AG20443 (cell line): ENCODE measurements at regions not wholly inside any gene's neighbourhood (a gene's known extent, or its start where the extent isn't known, plus 50 kb on each side); places are given as distances from the start of the nearest gene placed in this dataset.

Experiments
- DNase-seq: peaks from one replicate; pipeline ENCODE4 v3.0.0; 2012; ENCODE audit warnings: low spot score, mixed read lengths

DNA sequence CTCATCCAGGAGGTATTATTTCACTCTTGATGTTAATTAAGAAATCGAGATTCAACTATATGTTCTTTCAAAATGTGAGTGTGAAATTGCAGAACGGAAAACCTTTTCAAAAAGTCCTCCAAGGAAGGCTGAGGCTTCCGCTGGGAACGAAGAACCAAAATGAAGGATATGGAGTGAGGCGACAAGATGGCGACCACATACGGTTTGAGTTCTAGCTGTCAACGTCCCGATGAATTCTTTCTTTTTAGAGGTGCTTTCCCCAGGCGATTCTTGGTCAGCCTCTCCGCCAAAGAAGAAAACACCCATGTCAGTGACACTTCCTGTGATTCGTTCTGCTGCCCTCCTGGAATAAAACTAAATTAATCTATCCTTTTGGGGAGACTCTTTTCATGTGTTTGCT, 78.3 kb upstream of the ADAMTS16 start:
- no peak for DNase-seq

DNA sequence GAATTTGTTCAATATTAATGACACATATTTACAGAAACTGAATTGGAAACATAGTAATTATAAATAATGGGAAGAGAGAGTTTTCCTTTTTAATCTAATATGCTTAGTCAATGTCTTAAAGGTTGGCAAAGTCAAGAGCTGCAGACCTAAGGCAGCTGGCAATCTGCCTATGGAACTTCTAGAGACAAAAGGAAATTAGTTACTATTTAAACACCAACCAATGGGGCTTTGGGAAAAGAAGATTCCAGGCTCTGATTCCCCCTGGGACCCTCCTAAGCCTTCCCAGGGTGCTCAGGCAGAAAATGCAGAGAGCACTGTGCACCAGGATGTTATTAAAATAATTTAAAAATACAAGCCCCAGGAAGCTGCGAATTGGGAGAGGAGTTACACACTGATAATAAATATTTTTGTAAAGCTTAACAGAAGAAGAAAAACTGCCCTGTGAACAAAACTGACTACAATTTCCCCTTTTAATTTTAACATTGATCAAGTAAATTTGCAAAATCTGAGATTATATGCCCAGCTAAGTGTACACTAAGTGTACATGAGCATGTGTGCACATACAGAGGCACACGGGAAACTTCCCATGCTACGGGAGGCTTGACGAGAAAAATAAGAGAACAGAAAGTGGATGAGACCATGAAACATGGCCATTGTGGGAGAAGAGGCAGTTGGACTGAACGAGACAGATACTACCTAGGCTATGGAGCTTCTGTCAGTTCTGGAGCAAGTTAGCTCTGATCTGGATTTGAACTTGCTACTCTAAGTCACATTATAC, 77.4 kb upstream of the ADAMTS16 start:
- DNase-seq = no peak

DNA sequence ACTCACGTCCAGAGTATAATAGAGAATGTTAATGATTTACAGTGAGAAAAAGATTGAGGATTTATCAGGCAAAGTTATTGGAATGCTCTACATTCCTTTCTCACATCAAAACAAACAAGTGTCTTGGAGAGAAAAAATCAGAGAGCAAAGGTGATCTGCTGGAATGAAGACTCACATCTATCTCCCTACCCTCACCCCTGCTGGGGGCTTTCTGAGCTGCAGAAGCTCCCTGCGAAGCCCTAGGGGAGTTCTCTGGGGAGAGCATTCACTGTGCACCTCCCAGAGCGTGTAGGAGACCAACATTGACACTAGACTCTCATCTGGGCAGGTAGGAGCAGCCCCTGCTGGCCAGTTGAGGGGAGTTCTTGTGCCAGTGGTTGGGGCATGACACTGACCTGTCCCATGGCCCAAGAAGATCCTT, 76.6 kb upstream of the ADAMTS16 start:
- DNase-seq = no peak

DNA sequence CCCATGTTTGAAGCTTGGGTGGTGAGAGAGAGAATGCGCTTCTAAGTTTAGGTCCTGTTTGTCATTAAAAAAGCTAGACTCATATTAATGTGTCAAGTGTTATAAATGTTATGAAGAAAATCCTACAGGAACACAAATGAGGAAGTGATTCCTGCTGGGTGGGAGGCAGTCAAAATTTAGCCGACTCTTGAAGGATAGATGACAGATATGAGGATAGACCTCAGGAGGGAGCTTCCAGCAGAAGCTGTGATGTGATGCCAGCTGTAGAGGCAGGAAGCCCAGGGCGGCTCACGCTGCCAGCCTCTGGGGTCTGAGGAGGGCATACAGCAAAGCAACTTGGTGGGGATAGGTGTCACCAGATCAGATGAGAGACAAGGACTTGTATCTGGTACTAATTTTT, 74.7 kb upstream of the ADAMTS16 start:
- DNase-seq = no peak

DNA sequence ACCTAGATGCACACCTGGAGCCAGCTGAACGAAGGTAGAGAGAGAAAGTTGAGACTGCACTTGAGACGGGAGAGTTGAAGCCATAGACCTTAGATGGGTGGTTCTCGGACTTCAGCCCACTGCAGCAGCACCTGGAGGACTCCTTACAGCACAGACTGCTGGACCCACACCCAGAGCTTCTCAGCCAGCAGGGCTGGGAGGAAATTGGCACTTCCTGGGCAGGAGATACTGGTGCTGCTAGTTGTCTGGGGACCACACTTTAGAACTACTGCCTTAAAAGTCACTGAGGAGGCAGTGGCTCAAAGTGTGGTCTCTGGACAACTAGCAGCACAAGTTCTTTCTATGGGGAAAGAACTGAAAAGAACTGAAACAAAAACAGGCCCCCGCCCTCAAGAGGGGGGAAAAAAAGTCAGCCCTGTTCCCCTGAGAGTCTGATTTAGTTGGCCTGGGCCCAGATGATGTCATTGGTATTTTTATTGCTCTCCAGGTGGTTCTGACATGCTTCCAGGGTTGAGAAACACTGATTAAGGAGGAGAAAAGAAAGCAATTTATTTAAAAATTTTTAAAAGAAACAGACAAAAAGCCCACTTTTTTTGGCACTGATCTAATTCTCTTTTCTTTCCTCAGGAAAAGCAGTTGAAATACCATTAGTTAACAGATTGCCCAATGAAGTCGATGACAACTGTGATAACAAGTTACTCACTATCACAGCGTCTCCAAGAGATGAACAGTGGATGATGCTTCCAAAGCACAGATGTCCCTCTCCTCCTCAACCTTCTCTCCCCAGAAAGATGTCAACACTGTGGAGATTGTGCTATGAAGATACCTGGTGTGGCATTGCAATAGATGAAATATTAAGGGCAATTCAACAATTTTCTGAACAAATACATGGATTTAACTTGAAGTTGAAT, 73.6 kb upstream of the ADAMTS16 start:
- DNase-seq = no peak

DNA sequence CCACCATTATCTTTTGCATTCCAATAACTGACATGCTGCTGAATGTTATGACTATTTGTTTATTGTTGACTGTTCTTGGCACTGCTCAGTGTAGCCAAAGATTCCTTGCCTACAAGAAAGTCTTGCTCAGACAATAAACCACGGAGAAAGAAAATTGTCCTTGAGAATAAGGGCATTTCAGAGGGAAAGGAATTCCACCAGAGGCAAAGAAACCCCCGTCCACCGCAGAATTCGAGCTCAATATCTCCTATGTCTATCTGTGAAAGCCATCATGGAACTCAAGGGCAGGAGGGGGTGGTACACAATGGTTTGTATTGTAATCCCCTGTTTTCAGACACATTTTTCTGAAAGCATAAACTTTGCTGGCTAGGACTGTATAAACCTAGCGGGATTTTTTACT, 70.3 kb upstream of the ADAMTS16 start:
- DNase-seq = no peak

DNA sequence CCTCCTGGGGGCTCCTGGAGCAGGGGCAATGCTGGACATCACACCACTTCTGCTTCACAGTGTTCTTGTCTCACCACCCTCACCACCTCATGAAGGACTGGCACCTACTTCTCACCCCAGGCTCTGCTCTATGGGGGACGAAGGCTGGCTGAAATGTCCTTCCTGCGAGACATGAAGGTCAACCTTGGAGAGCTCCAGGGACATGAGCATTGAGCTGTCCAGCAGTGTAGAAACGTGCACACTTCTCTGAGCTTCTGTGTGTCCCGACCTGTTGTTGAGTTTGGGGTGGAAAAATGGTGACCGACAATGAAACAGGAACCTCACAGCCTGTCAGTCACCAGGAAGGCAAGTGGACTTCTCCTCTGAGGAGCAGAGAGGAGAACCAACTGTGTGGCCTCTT, 68.6 kb upstream of the ADAMTS16 start:
- no peak for DNase-seq

DNA sequence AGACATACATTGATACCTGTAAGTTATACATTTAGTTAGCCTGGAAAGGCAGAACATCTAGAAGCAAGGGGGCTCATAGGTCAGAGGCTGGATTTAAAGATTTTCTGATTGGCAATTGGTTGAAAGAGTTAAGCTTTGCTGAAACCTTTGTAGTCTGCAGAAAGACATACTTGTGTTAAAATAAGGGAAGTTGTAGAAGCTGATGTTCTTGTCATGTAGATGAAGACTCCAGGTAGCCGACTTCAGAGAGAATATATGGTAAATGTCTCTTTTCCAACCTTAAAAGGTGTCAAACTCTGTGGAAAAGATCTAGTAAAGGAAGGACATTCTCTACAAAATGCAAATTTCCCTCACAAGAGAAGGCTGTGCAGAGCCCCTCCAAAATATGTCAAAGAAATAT, 62.9 kb upstream of the ADAMTS16 start:
- DNase-seq = no peak

DNA sequence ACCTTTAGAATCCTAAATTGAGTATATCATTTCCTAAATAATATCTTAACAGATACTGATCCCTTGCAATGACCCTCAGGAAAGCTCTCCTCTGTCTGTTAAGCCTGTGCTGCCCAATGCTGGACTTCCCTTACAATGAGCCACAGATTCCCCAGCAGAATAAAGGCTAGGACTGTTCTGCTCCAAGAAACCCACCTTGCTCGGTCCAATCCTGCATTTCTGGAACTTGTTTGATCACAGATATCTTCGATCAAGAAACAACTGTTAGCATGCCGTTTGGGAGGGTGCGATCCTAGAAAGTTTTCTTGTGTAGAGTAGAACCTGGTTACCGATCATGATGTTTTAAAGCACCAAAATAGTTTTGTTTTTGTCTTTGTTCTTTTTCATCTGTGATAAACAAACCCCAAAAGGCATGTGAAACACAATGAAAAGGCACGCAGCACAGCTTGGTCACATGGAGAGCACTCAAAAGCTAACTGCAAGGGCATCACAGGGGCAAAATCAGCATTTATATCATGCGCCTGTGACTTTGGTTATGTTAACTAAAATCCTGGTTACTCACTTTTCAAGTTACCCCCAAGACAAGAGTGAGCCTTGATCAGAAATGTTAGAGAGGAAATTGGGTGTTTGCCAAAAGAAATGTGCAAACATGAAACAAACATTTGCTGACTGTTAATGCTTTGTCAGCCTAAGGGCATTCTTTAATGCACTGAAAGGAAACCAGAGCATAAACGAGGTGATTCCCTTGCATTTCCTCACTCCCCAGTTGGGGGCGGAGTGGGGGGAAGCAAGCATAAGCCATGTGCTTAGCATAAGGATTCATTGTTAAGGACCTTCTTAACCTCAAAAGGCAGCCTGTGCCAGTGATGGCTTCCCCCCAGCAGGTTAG, 61.9 kb upstream of the ADAMTS16 start:
- no peak for DNase-seq

DNA sequence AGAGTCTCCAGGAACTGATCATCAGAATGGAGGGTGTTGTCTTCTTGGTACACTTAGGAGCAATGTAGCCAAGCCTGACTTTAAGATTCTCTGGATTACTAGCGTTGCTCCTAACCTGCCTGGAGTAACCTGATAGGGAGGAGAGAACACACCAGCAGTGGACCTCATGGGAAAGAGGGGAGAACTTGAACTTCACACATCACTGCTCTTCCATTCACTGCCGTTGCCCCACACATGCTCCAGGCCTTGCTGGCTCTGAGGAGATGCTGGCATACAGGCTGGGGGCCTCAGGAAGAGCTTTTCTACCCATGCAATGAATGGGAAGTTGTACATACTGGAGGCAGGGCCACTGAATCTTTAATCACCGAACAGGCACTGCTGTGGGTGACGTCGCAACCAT, 60.3 kb upstream of the ADAMTS16 start:
- no peak for DNase-seq

DNA sequence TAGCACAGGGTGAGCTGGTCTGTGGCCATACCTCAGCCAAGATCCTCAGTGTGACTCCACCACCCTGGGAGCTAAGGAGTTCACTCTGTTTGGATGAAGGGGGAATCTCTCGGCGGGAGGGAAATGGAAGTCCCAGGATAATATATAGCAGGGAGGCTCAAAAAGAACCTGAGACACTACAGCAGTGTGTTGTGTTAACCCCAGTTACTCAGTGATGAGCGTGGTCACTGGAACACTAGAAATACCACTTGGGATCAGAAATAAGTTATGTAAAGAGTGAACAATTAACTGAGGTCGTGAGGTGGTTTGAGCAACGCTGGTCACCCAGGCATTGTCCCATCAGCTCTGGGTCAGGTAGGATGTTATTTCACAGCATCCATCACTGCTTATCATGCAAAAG, 59.3 kb upstream of the ADAMTS16 start:
- no peak for DNase-seq

DNA sequence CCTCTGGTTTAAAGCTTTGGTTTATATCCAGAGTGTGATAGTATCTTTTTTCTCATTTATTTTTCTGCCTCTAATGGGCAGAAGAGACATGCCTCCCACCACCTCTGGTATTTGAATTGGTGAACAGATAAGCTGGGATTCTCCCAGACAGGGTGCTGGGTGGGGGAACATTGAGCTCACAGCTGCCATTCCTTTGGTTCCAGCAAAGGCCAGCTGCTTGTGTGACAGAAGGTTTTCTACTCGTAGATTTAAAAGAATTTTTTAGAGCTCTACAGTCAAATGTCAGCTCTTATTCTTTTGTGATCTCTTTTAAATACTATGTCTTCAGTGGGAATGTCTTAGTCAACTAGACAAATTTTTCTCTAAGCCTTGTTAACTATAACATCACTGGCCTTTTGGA, 54.7 kb upstream of the ADAMTS16 start:
- no peak for DNase-seq

DNA sequence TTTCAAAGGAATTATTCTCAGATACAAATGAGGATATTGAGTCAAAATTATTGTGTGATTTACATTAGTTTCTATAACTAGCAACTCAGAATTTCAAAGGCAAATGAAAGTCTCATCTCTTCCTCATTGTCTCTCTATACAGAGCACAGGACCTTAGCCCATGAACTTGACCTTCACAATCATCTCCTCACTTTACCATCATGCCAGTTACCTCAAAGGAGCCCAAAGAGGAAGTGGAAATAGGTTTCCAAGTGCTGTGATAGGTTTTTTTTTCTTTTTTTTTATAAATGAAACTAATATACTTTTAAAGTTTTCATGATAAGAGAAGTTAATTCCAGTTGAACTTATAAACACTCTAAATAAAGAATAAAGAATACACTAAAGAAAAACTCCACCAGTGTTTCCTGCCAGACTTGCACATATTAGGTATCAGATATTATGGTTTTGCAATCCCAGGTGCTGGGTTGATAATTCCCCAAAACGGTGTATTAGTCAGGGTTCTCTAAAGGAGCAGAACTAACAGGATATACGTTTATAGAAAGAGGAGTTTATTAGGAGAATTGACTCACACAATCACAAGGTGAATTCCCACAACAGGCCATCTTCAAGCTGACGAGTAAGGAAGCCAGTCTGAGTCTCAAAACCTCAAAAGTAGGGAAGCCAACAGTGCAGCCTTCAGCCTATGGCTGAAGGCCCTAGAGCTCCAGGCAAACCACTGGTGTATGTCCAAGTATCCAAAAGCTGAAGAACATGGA, 50.1 kb upstream of the ADAMTS16 start:
- no peak for DNase-seq
